Heart left ventricle (tissue), 16 donors: ENCODE measurements at regions not wholly inside any gene's neighbourhood (a gene's known extent, or its start where the extent isn't known, plus 50 kb on each side); places are given as distances from the start of the nearest gene placed in this dataset.
"Not testable (repeated sequence)": the region's sequence is repeated elsewhere in the genome, so short reads cannot be mapped to it uniquely, and the experiment has no call there.

Experiments used
- ATAC-seq, 4 donors: fragments of 200-7000 bp; cut with Tn5 transposase; one replicate each; pipeline ENCODE4 v1.9.1; 2020 to 2022; ENCODE audit warnings: moderate library complexity in 4 of 4, mild to moderate bottlenecking in 3 of 4, moderate number of reproducible peaks in 1 of 4
- DNase-seq, 5 donors: peaks; one replicate each; pipeline ENCODE4 v3.0.0-alpha.2; 2020
- H3K27ac ChIP-seq, 12 donors: fragments of 200-600 bp; sonication (generic) in 4 of 12; one replicate each; pipeline versions ENCODE4 v1.5.0 to v1.8.0; 2016 to 2022; ENCODE audit warnings: mild to moderate bottlenecking in 2 of 12
- H3K27me3 ChIP-seq, 9 donors: fragments of 200-600 bp; sonication (generic) in 2 of 9; one replicate each; pipeline versions ENCODE4 v1.5.1 to v1.8.0; 2016 to 2022; ENCODE audit warnings: mild to moderate bottlenecking in 3 of 9
- H3K36me3 ChIP-seq, 9 donors: fragments of 200-600 bp; sonication (generic) in 2 of 9; one replicate each; pipeline versions ENCODE4 v1.5.0 to v1.8.0; 2018 to 2022; ENCODE audit warnings: mild to moderate bottlenecking in 2 of 9
- H3K4me1 ChIP-seq, 12 donors: fragments of 200-600 bp; sonication (generic) in 4 of 12; one replicate each; pipeline versions ENCODE4 v1.5.0 to v1.8.0; 2016 to 2022; ENCODE audit warnings: mild to moderate bottlenecking in 3 of 12
- H3K4me3 ChIP-seq, 12 donors: fragments of 200-600 bp; sonication (generic) in 4 of 12; one replicate each; pipeline versions ENCODE4 v1.5.0 to v1.8.0; 2017 to 2022; ENCODE audit warnings: mild to moderate bottlenecking in 9 of 12, moderate library complexity in 4 of 12
- H3K9me3 ChIP-seq, 12 donors: fragments of 200-600 bp; sonication (generic) in 4 of 12; one replicate each; pipeline versions ENCODE4 v1.5.0 to v1.8.0; 2016 to 2022; ENCODE audit warnings: mild to moderate bottlenecking in 1 of 12
- CTCF ChIP-seq, 12 donors: fragments of 200-600 bp; sonication (generic) in 4 of 12; IDR thresholded peaks; one replicate each; pipeline versions ENCODE4 v1.5.0 to v1.8.0; 2018 to 2022; ENCODE audit warnings: antibody characterized with exemption in 12 of 12, mild to moderate bottlenecking in 5 of 12
- POLR2A ChIP-seq, 2 donors: fragments of 450-650 bp; IDR thresholded peaks; one replicate each; pipeline ENCODE4 v1.6.1; 2017; ENCODE audit warnings: antibody characterized with exemption in 2 of 2, mild to moderate bottlenecking in 2 of 2, moderate library complexity in 2 of 2
- WGBS, 4 donors: extraction: QIAGEN DNeasy Blood & Tissue Kit in 2 of 4; methylation state at CpG; one replicate each; pipeline versions ENCODE4 v1.1.5 to v1.1.7; 2013 to 2018; 5-methylcytosine and 5-hydroxymethylcytosine counted together
- intact Hi-C, 10 donors: fragments of 100-400 bp; cut with DNase I; formaldehyde crosslinking; loops; one replicate each; pipeline versions ENCODE4 v1.11.1 to v1.14.2; 2022
- donor health status: ischemic (EF 13 %, LVEDD 7.1; RV severe dilation, severe dysfunction).
- donor health status: healthy with polysubstance abuse.
- donor health status: DM: no; HTN: yes; CAD: no.
- donor health status: DM: no; HTN: no; CAD: no.
- donor health status: ischemic (EF 25% LVEDD 6.9; RV normal size, moderate dysfunction).
- donor health status: ischemic (EF 25% LVEDD 5.7; RV mildly dilated, moderate dysfunction).
- donor health status: healthy.
- donor health status: DM: yes; HTN: yes; CAD: no.
- donor health status: ischemic (EF 35%, LVEDD 5.7; RV mildly dilated, moderate dysfunction).
- donor health status: nonischemic (EF 11% LVEDD 7.7; RV severe dilation, severe dysfunction).
- donor health status: DM: yes; HTN: yes; CAD: no.
- donor health status: PGD.
- donor health status: ischemic (EF 29% LVEDD 5.4; RV normal size, mild dysfunction).
- donor health status: nonischemic (EF 23%, LVEDD 6.1; RV moderate dilation, normal function).

- H3K4me1 ChIP-seq, result peaks cover 0 to 6% (median 0%) of the 10 kb centered on the region in 12 donors
- no peaks in the 10 kb centered on the region for H3K9me3 ChIP-seq
- DNase-seq, result no peak
- ATAC-seq, result no peak
- intact Hi-C loops, result loop anchor here in 1 of 10 donors (10.0 kb wide), 1 partner anchor 175 kb away; no protein-coding TSS in a partner anchor
- no peak overlapping the region for H3K27ac ChIP-seq
- 84 to 97% (median 94%) methylated on average over 2 of the region's 2 CpGs for WGBS, 4 donors
- H3K27me3 ChIP-seq, result no peaks in the 10 kb centered on the region
- TF ChIP-seq POLR2A (IDR thresholded peaks at IDR 0.05), result no peak
- no peak for TF ChIP-seq CTCF (IDR thresholded peaks at IDR 0.05)
- H3K36me3 ChIP-seq, result no peaks in the 10 kb centered on the region
- H3K4me3 ChIP-seq, result no peak overlapping the region
Measured at GRCh38 chr1:81729818-81730217, 70.9 kb upstream of the ADGRL2 start.

GRCh38 chr1:81729239-81729638 lies 71.5 kb upstream of the ADGRL2 start:
- DNase-seq (no peak), ATAC-seq (no peak)
- Histone ChIP-seq H3K27ac (no peak overlapping the region), H3K9me3 (no peaks in the 10 kb centered on the region), H3K4me1 (peaks cover 0 to 6% (median 0%) of the 10 kb centered on the region in 12 donors), H3K27me3 (no peaks in the 10 kb centered on the region), H3K36me3 (no peaks in the 10 kb centered on the region), H3K4me3 (no peak overlapping the region)
- intact Hi-C loops, result no loop called here
- TF ChIP-seq POLR2A (IDR thresholded peaks at IDR 0.05), result no peak
- no peak for TF ChIP-seq CTCF (IDR thresholded peaks at IDR 0.05)

GRCh38 chr1:81725823-81726222 lies 74.9 kb upstream of the ADGRL2 start:
- ATAC-seq (no peak), DNase-seq (no peak)
- Histone ChIP-seq H3K27ac (no peak overlapping the region), H3K9me3 (no peaks in the 10 kb centered on the region), H3K4me1 (no peaks in the 10 kb centered on the region), H3K27me3 (no peaks in the 10 kb centered on the region), H3K4me3 (no peak overlapping the region), H3K36me3 (no peaks in the 10 kb centered on the region)
- 97 to 98% (median 98%) methylated on average over 8 of the region's 8 CpGs for WGBS, 4 donors
- TF ChIP-seq CTCF (IDR thresholded peaks at IDR 0.05) (no peak), POLR2A (IDR thresholded peaks at IDR 0.05) (no peak)
- intact Hi-C loops, result no loop called here

- ATAC-seq, H3K4me1 ChIP-seq, intact Hi-C loops, H3K9me3 ChIP-seq, DNase-seq, H3K27me3 ChIP-seq, H3K36me3 ChIP-seq, H3K27ac ChIP-seq, H3K4me3 ChIP-seq: not testable (repeated sequence)
- WGBS, 4 donors, result 79 to 84% (median 81%) methylated on average over 6 of the region's 6 CpGs
Measured at GRCh38 chr1:81722631-81723328, 78.0 kb upstream of the ADGRL2 start.

GRCh38 chr1:81720256-81720655 lies 80.5 kb upstream of the ADGRL2 start:
- H3K9me3 ChIP-seq, H3K4me3 ChIP-seq, H3K4me1 ChIP-seq, H3K36me3 ChIP-seq, DNase-seq, H3K27me3 ChIP-seq, intact Hi-C loops, H3K27ac ChIP-seq, ATAC-seq: not testable (repeated sequence)
- WGBS, 4 donors, result 91 to 96% (median 95%) methylated on average over 8 of the region's 8 CpGs
